GM23338 (cell line): ENCODE measurements at regions not wholly inside any gene's neighbourhood (a gene's known extent, or its start where the extent isn't known, plus 50 kb on each side); places are given as distances from the start of the nearest gene placed in this dataset.

ENCODE experiments used
- ATAC-seq: fragments of 200-7000 bp; cut with Tn5 transposase; 3 replicates; pipeline ENCODE4 v1.9.1; 2020
- DNase-seq: peaks from one replicate; pipeline ENCODE4 v3.0.0-alpha.2; 2015; ENCODE audit warnings: low spot score
- H2AFZ ChIP-seq: fragments of 200-600 bp; sonication (generic); 2 replicates; pipeline ENCODE4 v1.8.0; 2016; ENCODE audit warnings: antibody characterized with exemption, mild to moderate bottlenecking, moderate library complexity
- H3F3A ChIP-seq: fragments of 200-600 bp; sonication (generic); replicated peaks from 2 replicates; pipeline ENCODE4 v1.8.0; 2017; ENCODE audit warnings: antibody characterized with exemption, mixed run types, low read depth
- H3K27ac ChIP-seq: fragments of 200-600 bp; sonication (generic); 2 replicates; pipeline ENCODE4 v1.6.1; 2016; ENCODE audit warnings: low read depth
- H3K27me3 ChIP-seq: fragments of 200-600 bp; sonication (generic); 2 replicates; pipeline ENCODE4 v1.8.0; 2016; ENCODE audit warnings: mild to moderate bottlenecking, mixed run types, moderate library complexity; ENCODE audit not compliant: insufficient read depth
- H3K36me3 ChIP-seq: fragments of 200-600 bp; sonication (generic); 2 replicates; pipeline ENCODE4 v1.8.0; 2016; ENCODE audit warnings: mild to moderate bottlenecking; ENCODE audit not compliant: insufficient read depth
- H3K4me1 ChIP-seq: fragments of 200-600 bp; sonication (generic); 2 replicates; pipeline ENCODE4 v1.8.0; 2016; ENCODE audit warnings: mild to moderate bottlenecking, moderate library complexity; ENCODE audit not compliant: insufficient read depth
- H3K4me2 ChIP-seq: fragments of 200-600 bp; sonication (generic); 2 replicates; pipeline ENCODE4 v1.7.1; 2017; ENCODE audit warnings: mixed run types
- H3K4me3 ChIP-seq: fragments of 200-600 bp; sonication (generic); 2 replicates; pipeline ENCODE4 v1.6.1; 2016; ENCODE audit warnings: mixed run types
- H3K79me2 ChIP-seq: fragments of 200-600 bp; sonication (generic); replicated peaks from 2 replicates; pipeline ENCODE4 v1.8.0; 2017; ENCODE audit warnings: mild to moderate bottlenecking; ENCODE audit not compliant: insufficient read depth
- H3K9me2 ChIP-seq: fragments of 200-600 bp; sonication (generic); 2 replicates; pipeline ENCODE4 v1.8.0; 2017; ENCODE audit not compliant: insufficient read depth
- H4K20me1 ChIP-seq: fragments of 200-600 bp; sonication (generic); replicated peaks from 2 replicates; pipeline ENCODE4 v1.8.0; 2017; ENCODE audit warnings: mild to moderate bottlenecking; ENCODE audit not compliant: insufficient read depth
- H3K27ac Mint-ChIP-seq: 2 replicates; pipeline ENCODE4 v1.8.0; 2020; ENCODE audit warnings: inconsistent platforms, mild to moderate bottlenecking, moderate library complexity, mixed read lengths
- H3K27me3 Mint-ChIP-seq: 3 replicates; pipeline ENCODE4 v1.8.0; 2022; ENCODE audit warnings: low read depth, mild to moderate bottlenecking, moderate library complexity, mixed read lengths, inconsistent platforms; ENCODE audit not compliant: insufficient read depth, poor library complexity
- H3K36me3 Mint-ChIP-seq: 3 replicates; pipeline ENCODE4 v1.8.0; 2021; ENCODE audit warnings: low read depth, mild to moderate bottlenecking, inconsistent platforms, moderate library complexity, mixed read lengths
- H3K4me1 Mint-ChIP-seq: 3 replicates; pipeline ENCODE4 v1.8.0; 2020; ENCODE audit warnings: mild to moderate bottlenecking, inconsistent platforms, mixed read lengths
- H3K4me3 Mint-ChIP-seq: 3 replicates; pipeline ENCODE4 v1.8.0; 2021; ENCODE audit warnings: moderate library complexity, mild to moderate bottlenecking, inconsistent platforms, mixed read lengths
- H3K9me3 Mint-ChIP-seq: 3 replicates; pipeline ENCODE4 v1.8.0; 2020; ENCODE audit warnings: moderate library complexity, mild to moderate bottlenecking, inconsistent platforms, mixed read lengths
- CREB1 ChIP-seq: fragments of 250-450 bp; sonication (Bioruptor Pico); IDR thresholded peaks from 2 replicates; pipeline ENCODE4 v1.5.0; 2020; ENCODE audit warnings: low read depth, mild to moderate bottlenecking, moderate library complexity
- CTCF ChIP-seq, 2 experiments: fragments of 200-600 bp in 1 of 2; sonication (generic) in 1 of 2; conservative IDR thresholded peaks; 2 replicates each; pipeline versions ENCODE4 v1.5.1 to v1.6.1; 2016 to 2017; ENCODE audit warnings: antibody characterized with exemption in 2 of 2, low read depth in 2 of 2, mild to moderate bottlenecking in 2 of 2, moderate library complexity in 1 of 2
- EZH2 ChIP-seq: fragments of 200-600 bp; sonication (generic); IDR thresholded peaks from one replicate; pipeline ENCODE4 v1.8.0; 2017; ENCODE audit warnings: antibody characterized with exemption, mild to moderate bottlenecking, low read depth; ENCODE audit not compliant: unreplicated experiment
- EZH2phosphoT487 ChIP-seq: fragments of 200-600 bp; sonication (generic); IDR thresholded peaks from one replicate; pipeline ENCODE4 v1.8.1; 2018; ENCODE audit warnings: antibody characterized with exemption; ENCODE audit not compliant: unreplicated experiment
- JUNB ChIP-seq: IDR thresholded peaks from one replicate; pipeline ENCODE4 v1.6.1; 2016; ENCODE audit warnings: antibody characterized with exemption; ENCODE audit not compliant: unreplicated experiment
- NANOG ChIP-seq: IDR thresholded peaks from 2 replicates; pipeline ENCODE4 v1.6.1; 2016; ENCODE audit warnings: antibody characterized with exemption, borderline replicate concordance
- POLR2AphosphoS5 ChIP-seq: IDR thresholded peaks from 2 replicates; pipeline ENCODE4 v1.6.1; 2016; ENCODE audit warnings: antibody characterized with exemption, low read depth
- STAT1 ChIP-seq: IDR thresholded peaks from one replicate; pipeline ENCODE4 v1.6.1; 2016; ENCODE audit warnings: antibody characterized with exemption; ENCODE audit not compliant: unreplicated experiment
- ZNF114 ChIP-seq: fragments of 250-450 bp; sonication (Bioruptor Pico); IDR thresholded peaks from 2 replicates; pipeline ENCODE4 v1.5.0; 2020; ENCODE audit warnings: mild to moderate bottlenecking, moderate library complexity
- ZNF331 ChIP-seq: fragments of 250-450 bp; sonication (Bioruptor Pico); IDR thresholded peaks from 2 replicates; pipeline ENCODE4 v1.5.0; 2020; ENCODE audit warnings: low read depth, mild to moderate bottlenecking, moderate library complexity
- TF ChIP-seq, protein P1 (sequence below): IDR thresholded peaks from 2 replicates; pipeline ENCODE4 v1.6.1; 2016; ENCODE audit warnings: antibody characterized with exemption
- TF ChIP-seq, protein P2 (sequence below): IDR thresholded peaks from one replicate; pipeline ENCODE4 v1.6.1; 2018; ENCODE audit warnings: antibody characterized with exemption; ENCODE audit not compliant: unreplicated experiment
- TF ChIP-seq, protein P3 (sequence below): fragments of 250-450 bp; sonication (Bioruptor Pico); IDR thresholded peaks from 2 replicates; pipeline ENCODE4 v1.5.0; 2020; ENCODE audit warnings: mild to moderate bottlenecking, moderate library complexity

GRCh38 chr19:31826325-31826724 is 477.1 kb upstream of the TSHZ3 start:
- H3K4me3 ChIP-seq, result no peak overlapping the region
- ATAC-seq (no peak), DNase-seq (no peak)
- no peaks in the 10 kb centered on the region for H3F3A ChIP-seq
- H3K4me2 ChIP-seq, result no peak overlapping the region
- Mint-ChIP-seq H3K9me3 (no peaks in the 10 kb centered on the region), H3K27me3 (peaks cover 2% of the 10 kb centered on the region), H3K36me3 (no peaks in the 10 kb centered on the region), H3K4me3 (no peak overlapping the region), H3K4me1 (no peaks in the 10 kb centered on the region), H3K27ac (no peak overlapping the region)
- no peaks in the 10 kb centered on the region for H4K20me1 ChIP-seq
- no peak overlapping the region for H3K27ac ChIP-seq
- TF ChIP-seq NANOG (no peak), JUNB (no peak), ZNF114 (CRISPR knock-in tag) (no peak), CTCF (conservative IDR thresholded peaks at IDR 0.05; ENCODE audit: low read depth in 2 of 2) (no peak), EZH2phosphoT487 (no peak), CREB1 (CRISPR knock-in tag) (no peak), STAT1 (no peak), EZH2 (no peak), ZNF331 (CRISPR knock-in tag) (no peak), POLR2AphosphoS5 (no peak)
- TF ChIP-seq, protein P1, sequence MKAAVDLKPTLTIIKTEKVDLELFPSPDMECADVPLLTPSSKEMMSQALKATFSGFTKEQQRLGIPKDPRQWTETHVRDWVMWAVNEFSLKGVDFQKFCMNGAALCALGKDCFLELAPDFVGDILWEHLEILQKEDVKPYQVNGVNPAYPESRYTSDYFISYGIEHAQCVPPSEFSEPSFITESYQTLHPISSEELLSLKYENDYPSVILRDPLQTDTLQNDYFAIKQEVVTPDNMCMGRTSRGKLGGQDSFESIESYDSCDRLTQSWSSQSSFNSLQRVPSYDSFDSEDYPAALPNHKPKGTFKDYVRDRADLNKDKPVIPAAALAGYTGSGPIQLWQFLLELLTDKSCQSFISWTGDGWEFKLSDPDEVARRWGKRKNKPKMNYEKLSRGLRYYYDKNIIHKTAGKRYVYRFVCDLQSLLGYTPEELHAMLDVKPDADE, result no peak
- TF ChIP-seq, protein P2, sequence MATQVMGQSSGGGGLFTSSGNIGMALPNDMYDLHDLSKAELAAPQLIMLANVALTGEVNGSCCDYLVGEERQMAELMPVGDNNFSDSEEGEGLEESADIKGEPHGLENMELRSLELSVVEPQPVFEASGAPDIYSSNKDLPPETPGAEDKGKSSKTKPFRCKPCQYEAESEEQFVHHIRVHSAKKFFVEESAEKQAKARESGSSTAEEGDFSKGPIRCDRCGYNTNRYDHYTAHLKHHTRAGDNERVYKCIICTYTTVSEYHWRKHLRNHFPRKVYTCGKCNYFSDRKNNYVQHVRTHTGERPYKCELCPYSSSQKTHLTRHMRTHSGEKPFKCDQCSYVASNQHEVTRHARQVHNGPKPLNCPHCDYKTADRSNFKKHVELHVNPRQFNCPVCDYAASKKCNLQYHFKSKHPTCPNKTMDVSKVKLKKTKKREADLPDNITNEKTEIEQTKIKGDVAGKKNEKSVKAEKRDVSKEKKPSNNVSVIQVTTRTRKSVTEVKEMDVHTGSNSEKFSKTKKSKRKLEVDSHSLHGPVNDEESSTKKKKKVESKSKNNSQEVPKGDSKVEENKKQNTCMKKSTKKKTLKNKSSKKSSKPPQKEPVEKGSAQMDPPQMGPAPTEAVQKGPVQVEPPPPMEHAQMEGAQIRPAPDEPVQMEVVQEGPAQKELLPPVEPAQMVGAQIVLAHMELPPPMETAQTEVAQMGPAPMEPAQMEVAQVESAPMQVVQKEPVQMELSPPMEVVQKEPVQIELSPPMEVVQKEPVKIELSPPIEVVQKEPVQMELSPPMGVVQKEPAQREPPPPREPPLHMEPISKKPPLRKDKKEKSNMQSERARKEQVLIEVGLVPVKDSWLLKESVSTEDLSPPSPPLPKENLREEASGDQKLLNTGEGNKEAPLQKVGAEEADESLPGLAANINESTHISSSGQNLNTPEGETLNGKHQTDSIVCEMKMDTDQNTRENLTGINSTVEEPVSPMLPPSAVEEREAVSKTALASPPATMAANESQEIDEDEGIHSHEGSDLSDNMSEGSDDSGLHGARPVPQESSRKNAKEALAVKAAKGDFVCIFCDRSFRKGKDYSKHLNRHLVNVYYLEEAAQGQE, result no peak
- TF ChIP-seq, protein P3, sequence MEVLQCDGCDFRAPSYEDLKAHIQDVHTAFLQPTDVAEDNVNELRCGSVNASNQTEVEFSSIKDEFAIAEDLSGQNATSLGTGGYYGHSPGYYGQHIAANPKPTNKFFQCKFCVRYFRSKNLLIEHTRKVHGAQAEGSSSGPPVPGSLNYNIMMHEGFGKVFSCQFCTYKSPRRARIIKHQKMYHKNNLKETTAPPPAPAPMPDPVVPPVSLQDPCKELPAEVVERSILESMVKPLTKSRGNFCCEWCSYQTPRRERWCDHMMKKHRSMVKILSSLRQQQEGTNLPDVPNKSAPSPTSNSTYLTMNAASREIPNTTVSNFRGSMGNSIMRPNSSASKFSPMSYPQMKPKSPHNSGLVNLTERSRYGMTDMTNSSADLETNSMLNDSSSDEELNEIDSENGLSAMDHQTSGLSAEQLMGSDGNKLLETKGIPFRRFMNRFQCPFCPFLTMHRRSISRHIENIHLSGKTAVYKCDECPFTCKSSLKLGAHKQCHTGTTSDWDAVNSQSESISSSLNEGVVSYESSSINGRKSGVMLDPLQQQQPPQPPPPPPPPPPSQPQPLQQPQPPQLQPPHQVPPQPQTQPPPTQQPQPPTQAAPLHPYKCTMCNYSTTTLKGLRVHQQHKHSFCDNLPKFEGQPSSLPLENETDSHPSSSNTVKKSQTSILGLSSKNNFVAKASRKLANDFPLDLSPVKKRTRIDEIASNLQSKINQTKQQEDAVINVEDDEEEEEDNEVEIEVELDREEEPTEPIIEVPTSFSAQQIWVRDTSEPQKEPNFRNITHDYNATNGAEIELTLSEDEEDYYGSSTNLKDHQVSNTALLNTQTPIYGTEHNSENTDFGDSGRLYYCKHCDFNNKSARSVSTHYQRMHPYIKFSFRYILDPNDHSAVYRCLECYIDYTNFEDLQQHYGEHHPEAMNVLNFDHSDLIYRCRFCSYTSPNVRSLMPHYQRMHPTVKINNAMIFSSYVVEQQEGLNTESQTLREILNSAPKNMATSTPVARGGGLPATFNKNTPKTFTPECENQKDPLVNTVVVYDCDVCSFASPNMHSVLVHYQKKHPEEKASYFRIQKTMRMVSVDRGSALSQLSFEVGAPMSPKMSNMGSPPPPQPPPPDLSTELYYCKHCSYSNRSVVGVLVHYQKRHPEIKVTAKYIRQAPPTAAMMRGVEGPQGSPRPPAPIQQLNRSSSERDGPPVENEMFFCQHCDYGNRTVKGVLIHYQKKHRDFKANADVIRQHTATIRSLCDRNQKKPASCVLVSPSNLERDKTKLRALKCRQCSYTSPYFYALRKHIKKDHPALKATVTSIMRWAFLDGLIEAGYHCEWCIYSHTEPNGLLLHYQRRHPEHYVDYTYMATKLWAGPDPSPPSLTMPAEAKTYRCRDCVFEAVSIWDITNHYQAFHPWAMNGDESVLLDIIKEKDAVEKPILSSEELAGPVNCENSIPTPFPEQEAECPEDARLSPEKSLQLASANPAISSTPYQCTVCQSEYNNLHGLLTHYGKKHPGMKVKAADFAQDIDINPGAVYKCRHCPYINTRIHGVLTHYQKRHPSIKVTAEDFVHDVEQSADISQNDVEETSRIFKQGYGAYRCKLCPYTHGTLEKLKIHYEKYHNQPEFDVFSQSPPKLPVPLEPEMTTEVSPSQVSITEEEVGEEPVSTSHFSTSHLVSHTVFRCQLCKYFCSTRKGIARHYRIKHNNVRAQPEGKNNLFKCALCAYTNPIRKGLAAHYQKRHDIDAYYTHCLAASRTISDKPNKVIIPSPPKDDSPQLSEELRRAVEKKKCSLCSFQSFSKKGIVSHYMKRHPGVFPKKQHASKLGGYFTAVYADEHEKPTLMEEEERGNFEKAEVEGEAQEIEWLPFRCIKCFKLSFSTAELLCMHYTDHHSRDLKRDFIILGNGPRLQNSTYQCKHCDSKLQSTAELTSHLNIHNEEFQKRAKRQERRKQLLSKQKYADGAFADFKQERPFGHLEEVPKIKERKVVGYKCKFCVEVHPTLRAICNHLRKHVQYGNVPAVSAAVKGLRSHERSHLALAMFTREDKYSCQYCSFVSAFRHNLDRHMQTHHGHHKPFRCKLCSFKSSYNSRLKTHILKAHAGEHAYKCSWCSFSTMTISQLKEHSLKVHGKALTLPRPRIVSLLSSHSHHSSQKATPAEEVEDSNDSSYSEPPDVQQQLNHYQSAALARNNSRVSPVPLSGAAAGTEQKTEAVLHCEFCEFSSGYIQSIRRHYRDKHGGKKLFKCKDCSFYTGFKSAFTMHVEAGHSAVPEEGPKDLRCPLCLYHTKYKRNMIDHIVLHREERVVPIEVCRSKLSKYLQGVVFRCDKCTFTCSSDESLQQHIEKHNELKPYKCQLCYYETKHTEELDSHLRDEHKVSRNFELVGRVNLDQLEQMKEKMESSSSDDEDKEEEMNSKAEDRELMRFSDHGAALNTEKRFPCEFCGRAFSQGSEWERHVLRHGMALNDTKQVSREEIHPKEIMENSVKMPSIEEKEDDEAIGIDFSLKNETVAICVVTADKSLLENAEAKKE (CRISPR knock-in tag), result no peak
- H2AFZ ChIP-seq, result no peak overlapping the region
- H3K4me1 ChIP-seq, result no peaks in the 10 kb centered on the region
- H3K36me3 ChIP-seq, result no peaks in the 10 kb centered on the region
- H3K9me2 ChIP-seq, result no peaks in the 10 kb centered on the region; the same call in 1 of the 2 replicates
- H3K27me3 ChIP-seq, result no peaks in the 10 kb centered on the region
- H3K79me2 ChIP-seq, result no peaks in the 10 kb centered on the region
